ENCODE measurements at regions not wholly inside any gene's neighbourhood (a gene's known extent, or its start where the extent isn't known, plus 50 kb on each side); places are given as distances from the start of the nearest gene placed in this dataset.

- TF ChIP-seq, protein P1, sequence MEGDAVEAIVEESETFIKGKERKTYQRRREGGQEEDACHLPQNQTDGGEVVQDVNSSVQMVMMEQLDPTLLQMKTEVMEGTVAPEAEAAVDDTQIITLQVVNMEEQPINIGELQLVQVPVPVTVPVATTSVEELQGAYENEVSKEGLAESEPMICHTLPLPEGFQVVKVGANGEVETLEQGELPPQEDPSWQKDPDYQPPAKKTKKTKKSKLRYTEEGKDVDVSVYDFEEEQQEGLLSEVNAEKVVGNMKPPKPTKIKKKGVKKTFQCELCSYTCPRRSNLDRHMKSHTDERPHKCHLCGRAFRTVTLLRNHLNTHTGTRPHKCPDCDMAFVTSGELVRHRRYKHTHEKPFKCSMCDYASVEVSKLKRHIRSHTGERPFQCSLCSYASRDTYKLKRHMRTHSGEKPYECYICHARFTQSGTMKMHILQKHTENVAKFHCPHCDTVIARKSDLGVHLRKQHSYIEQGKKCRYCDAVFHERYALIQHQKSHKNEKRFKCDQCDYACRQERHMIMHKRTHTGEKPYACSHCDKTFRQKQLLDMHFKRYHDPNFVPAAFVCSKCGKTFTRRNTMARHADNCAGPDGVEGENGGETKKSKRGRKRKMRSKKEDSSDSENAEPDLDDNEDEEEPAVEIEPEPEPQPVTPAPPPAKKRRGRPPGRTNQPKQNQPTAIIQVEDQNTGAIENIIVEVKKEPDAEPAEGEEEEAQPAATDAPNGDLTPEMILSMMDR (IDR thresholded peaks at IDR 0.05; ENCODE audit: control insufficient read depth, insufficient read depth, low read depth, low read length, missing control alignments), result no peak
- DNase-seq (ENCODE audit: low read depth), result no peak
These were observed 200.0 kb upstream of the TAS2R1 start for GRCh38 chr5:9830184-9830583.

DNA sequence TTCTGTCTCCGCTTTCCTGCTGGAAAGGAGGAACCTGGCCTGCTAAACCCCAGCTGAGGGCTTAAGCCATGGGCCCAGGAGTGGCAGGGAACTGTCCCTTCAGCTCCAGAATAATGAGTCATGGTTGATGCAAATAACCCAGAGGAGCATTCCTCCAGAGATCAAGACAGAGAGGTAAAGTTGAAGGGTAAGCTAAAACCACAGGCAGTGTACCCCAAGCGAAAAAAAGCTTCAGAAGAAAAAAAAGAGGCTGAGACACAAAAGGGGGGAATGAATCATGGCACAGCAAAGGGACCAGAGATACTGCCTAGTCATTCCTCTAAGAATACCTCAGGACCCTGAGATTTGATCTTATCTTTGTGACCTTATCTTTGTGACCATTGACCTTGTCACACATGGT lies 199.5 kb upstream of the TAS2R1 start:
- TF ChIP-seq, protein P1 (IDR thresholded peaks at IDR 0.05; ENCODE audit: control insufficient read depth, insufficient read depth, low read depth, low read length, missing control alignments), result no peak
- no peak for DNase-seq (ENCODE audit: low read depth)
- no peak overlapping the region for H3K4me3 ChIP-seq (ENCODE audit: control insufficient read depth, low read depth, low read length)

More at GRCh38 chr5:9830184-9830583, 200.0 kb upstream of the TAS2R1 start:
- no peak overlapping the region for H3K4me3 ChIP-seq (ENCODE audit: control insufficient read depth, low read depth, low read length)

DNA sequence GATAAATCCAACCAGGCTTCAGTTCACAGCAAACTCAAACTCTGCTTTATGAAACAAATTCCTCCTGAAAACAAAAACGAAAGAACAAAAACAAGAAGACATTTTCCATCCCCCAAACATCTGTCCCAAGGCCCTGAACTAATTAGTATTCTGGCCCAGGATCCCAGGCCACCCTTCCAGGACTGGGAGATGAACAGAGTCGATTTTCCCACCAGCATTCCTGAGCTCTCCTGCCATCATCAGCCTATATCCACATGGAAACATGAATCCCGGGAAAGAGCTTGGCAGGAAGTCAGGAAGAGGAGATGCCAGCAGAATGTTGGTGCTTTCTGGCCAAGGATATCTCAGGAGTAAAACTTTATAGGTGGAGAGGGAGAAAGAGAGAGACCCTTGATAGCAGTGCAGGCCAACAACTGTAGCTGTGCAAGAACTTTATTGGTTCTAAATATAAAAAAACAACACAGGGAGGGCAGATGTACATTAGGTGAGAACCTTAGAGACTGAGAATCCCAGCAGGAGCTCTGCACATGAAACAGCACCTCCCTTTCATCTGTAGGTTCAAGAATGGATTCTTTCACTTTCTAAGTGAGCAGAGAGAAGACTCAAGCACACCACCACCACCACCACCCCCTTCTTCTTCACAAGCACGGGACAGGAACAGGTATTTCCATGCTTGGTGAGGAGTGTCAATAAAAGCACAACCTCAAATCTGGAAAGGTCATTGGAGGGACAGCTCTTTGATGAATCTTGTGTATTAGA lies 190.7 kb upstream of the TAS2R1 start:
- peak; percentile 20 for DNase-seq (ENCODE audit: low read depth)
- TF ChIP-seq, protein P1 (IDR thresholded peaks at IDR 0.05; ENCODE audit: control insufficient read depth, insufficient read depth, low read depth, low read length, missing control alignments), result no peak
- H3K4me3 ChIP-seq (ENCODE audit: control insufficient read depth, low read depth, low read length), result no peak overlapping the region

DNA sequence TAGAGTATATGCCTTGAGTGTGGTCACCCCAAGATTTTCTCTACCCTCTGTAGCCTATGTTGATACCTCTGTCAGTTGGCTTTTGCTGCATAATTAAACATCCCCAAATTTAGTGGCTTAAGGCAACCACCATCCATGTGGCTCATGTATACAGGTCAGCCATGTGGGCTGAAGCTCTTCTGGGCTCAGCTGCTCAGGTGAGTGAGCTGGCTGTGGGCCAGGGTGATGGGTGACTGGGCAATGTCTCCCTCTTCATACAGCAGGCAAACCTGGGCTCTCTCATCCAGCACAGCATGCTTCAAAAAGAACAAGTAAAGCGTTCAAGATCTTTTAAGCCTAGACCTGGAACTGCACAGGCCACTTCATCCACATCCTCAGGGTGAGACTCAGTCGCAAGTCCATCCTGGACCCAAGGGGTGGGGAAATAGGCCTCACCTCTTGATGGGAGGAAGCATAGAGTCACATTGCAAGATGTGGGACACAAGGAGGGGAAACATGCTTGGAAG lies 188.2 kb upstream of the TAS2R1 start:
- TF ChIP-seq, protein P1 (IDR thresholded peaks at IDR 0.05; ENCODE audit: control insufficient read depth, insufficient read depth, low read depth, low read length, missing control alignments), result no peak

DNA sequence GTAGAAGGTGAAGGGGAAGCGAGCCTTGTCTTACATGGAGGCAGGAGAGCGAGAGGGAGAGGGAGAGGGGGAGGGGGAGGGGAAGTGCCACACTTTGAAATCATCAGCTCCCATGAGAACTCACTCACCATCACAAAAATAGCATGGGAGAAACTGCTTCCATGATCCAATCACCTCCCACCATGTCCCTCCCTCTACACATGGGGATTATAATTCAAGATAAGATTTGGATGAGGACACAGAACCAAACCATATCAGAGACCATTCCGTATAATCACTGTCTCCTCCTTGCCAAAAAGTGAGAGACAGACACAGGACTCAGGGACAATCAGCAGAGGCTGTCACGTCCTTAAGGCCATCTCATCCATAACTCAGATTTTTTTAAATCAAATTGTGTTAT lies 187.7 kb upstream of the TAS2R1 start:
- TF ChIP-seq, protein P1 (IDR thresholded peaks at IDR 0.05; ENCODE audit: control insufficient read depth, insufficient read depth, low read depth, low read length, missing control alignments), result no peak
- H3K4me3 ChIP-seq (ENCODE audit: control insufficient read depth, low read depth, low read length), result no peak overlapping the region
- no peak for DNase-seq (ENCODE audit: low read depth)

More for the DNA sequence above, 188.2 kb upstream of the TAS2R1 start:
- H3K4me3 ChIP-seq (ENCODE audit: control insufficient read depth, low read depth, low read length), result no peak overlapping the region
- no peak for DNase-seq (ENCODE audit: low read depth)

DNA sequence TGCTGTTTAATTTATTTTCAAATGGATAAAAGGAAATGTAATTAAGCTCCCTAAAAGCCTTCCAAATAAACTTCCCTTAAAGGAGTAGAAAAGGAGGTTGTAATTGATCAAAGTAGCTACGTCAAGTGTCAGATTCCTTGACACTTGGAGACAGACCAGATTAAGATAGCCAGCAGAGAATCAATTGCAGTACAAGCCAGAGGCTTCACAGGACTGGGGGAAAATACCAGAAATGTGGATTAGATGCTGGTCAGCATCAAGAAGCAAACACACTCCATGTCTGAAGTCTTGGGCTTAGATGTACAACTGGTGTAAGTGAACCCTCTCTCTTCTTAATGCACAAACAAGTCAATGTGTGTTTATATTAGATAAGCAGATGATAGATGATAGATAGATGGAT lies 184.9 kb upstream of the TAS2R1 start:
- no peak overlapping the region for H3K4me3 ChIP-seq (ENCODE audit: control insufficient read depth, low read depth, low read length)
- TF ChIP-seq, protein P1 (IDR thresholded peaks at IDR 0.05; ENCODE audit: control insufficient read depth, insufficient read depth, low read depth, low read length, missing control alignments), result no peak
- no peak for DNase-seq (ENCODE audit: low read depth)
